Ascending aorta (tissue), 2 donors: ENCODE measurements at regions not wholly inside any gene's neighbourhood (a gene's known extent, or its start where the extent isn't known, plus 50 kb on each side); places are given as distances from the start of the nearest gene placed in this dataset.

Experiments used
- DNase-seq, 2 donors: peaks; one replicate each; pipeline ENCODE4 v3.0.0-alpha.2; 2019; ENCODE audit warnings: low spot score in 2 of 2
- H3K27ac ChIP-seq, 2 donors: fragments of 200-600 bp; sonication (generic); one replicate each; pipeline ENCODE4 v1.5.1; 2016 to 2017; ENCODE audit warnings: mild to moderate bottlenecking in 1 of 2
- H3K27me3 ChIP-seq: fragments of 200-600 bp; sonication (generic); one replicate; pipeline ENCODE4 v1.5.1; 2017
- H3K36me3 ChIP-seq, 2 donors: fragments of 200-600 bp; sonication (generic); one replicate each; pipeline ENCODE4 v1.5.1; 2016
- H3K4me1 ChIP-seq, 2 donors: fragments of 200-600 bp; sonication (generic); one replicate each; pipeline ENCODE4 v1.5.1; 2016 to 2017; ENCODE audit warnings: mild to moderate bottlenecking in 1 of 2
- H3K4me3 ChIP-seq, 2 donors: fragments of 200-600 bp; sonication (generic); one replicate each; pipeline ENCODE4 v1.5.1; 2016 to 2017; ENCODE audit warnings: mild to moderate bottlenecking in 1 of 2
- H3K9me3 ChIP-seq, 2 donors: fragments of 200-600 bp; sonication (generic); one replicate each; pipeline ENCODE4 v1.5.1; 2016
- CTCF ChIP-seq, 3 experiments: fragments of 200-600 bp in 2 of 3; fragments of 450-650 bp in 1 of 3; sonication (generic) in 2 of 3; IDR thresholded peaks; one replicate each; pipeline ENCODE4 v1.5.1; 2016 to 2019; ENCODE audit warnings: antibody characterized with exemption in 3 of 3, mild to moderate bottlenecking in 1 of 3, moderate library complexity in 1 of 3
- intact Hi-C: fragments of 100-400 bp; cut with DNase I; formaldehyde crosslinking; loops from one replicate; pipeline ENCODE4 v1.15.1; 2023

DNA sequence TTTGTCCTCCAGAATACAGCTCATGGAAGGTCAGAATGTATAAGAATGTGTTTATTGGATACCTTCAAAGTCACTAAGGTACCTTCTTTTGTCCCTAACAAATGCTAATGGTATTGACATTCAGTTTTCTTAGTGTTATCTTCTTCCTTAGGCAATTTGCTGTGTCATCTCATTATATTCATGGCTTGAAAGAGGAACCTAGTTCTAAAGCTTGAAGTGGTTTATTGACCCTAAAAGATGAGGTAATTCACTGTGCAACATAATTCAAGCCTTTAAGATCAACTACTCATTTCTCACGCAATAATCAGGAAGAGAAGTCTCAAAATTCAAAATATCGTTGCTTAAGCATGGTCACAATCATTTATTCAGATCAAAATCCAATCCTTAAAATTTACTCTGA is 342.7 kb upstream of the RIOK2 start:
- Histone ChIP-seq H3K36me3 (no peaks in the 10 kb centered on the region), H3K4me3 (no peak overlapping the region), H3K27me3 (no peaks in the 10 kb centered on the region), H3K27ac (no peak overlapping the region), H3K9me3 (no peaks in the 10 kb centered on the region), H3K4me1 (no peaks in the 10 kb centered on the region)
- intact Hi-C loops: no loop called here
- no peak for DNase-seq
- TF ChIP-seq CTCF (IDR thresholded peaks at IDR 0.05): no peak

DNA sequence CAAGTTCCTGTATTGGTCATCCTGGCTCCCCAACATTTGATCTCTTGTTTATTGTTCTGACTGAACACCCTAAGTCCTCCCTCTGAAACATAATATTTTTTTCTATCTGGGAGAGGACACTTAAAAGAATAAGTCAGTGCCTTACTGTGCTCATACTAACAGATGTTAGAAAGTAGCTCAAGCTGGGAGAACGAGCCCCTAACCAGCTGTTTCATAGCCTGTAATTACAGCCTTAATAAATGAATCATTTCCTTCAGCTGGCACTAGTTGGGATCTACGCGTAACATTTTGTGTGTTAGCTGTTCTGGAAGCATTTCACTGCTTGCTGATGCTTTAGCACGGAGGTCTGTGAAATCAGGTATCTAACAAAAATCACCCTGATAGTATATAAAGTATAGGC is 345.9 kb upstream of the RIOK2 start:
- H3K4me1 ChIP-seq: no peaks in the 10 kb centered on the region
- intact Hi-C loops: no loop called here
- TF ChIP-seq CTCF (IDR thresholded peaks at IDR 0.05): no peak
- no peaks in the 10 kb centered on the region for H3K36me3 ChIP-seq
- no peaks in the 10 kb centered on the region for H3K27me3 ChIP-seq
- no peak for DNase-seq
- no peak overlapping the region for H3K27ac ChIP-seq
- H3K4me3 ChIP-seq: no peak overlapping the region
- no peaks in the 10 kb centered on the region for H3K9me3 ChIP-seq

DNA sequence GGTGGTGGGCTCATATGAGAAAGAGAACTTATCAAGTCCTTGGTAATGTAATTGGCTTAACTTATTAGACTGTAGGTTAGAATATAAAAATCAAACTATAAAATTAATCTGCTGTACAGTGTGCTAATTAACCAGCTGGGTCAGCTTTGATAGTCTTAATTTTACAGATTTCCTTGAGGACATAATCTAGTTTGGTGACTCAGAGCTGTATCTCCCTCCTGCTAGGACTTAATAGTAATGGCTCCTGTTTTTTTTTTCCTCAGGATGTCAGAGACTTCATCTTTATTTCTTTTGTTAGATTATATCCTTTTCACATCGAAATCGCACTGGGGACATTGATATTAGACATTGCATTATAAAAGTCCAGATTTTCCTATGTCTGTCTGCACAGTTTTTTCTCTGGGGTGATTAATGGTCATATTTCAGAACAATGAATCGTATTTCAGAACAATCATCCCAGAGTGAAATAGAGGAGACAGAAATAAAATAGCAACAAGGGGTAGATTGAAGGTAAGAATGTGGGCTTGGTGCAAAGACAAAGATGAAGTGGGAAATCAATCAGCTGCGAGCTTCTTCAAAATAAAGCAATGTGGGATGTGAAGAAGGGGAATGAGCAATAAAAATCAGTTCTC is 346.4 kb upstream of the RIOK2 start:
- Histone ChIP-seq H3K27me3 (no peaks in the 10 kb centered on the region), H3K4me3 (no peak overlapping the region), H3K4me1 (no peaks in the 10 kb centered on the region), H3K27ac (no peak overlapping the region), H3K36me3 (no peaks in the 10 kb centered on the region), H3K9me3 (no peaks in the 10 kb centered on the region)
- intact Hi-C loops: no loop called here
- TF ChIP-seq CTCF (IDR thresholded peaks at IDR 0.05): no peak
- DNase-seq: no peak

- no peak for TF ChIP-seq CTCF (IDR thresholded peaks at IDR 0.05)
- intact Hi-C loops: loop anchor here (10.0 kb wide), 1 partner anchor 237 kb away; no protein-coding TSS in a partner anchor
- H3K4me3 ChIP-seq: no peak overlapping the region
These were observed 348.5 kb upstream of the RIOK2 start for GRCh38 chr5:97531549-97531948.

GRCh38 chr5:97534166-97534565 is 351.1 kb upstream of the RIOK2 start:
- H3K4me1 ChIP-seq: no peaks in the 10 kb centered on the region
- no peaks in the 10 kb centered on the region for H3K9me3 ChIP-seq
- TF ChIP-seq CTCF (IDR thresholded peaks at IDR 0.05): peak; percentile 35 to 49 (median 38)
- H3K27me3 ChIP-seq: no peaks in the 10 kb centered on the region
- DNase-seq: no peak
- H3K27ac ChIP-seq: no peak overlapping the region
- intact Hi-C loops: loop anchor here (2.0 to 10.0 kb wide), 2 partner anchors 239 to 303 kb away; no protein-coding TSS in a partner anchor
- no peaks in the 10 kb centered on the region for H3K36me3 ChIP-seq
- H3K4me3 ChIP-seq: no peak overlapping the region

More at GRCh38 chr5:97531549-97531948, 348.5 kb upstream of the RIOK2 start:
- DNase-seq: no peak
- H3K9me3 ChIP-seq: no peaks in the 10 kb centered on the region
- no peaks in the 10 kb centered on the region for H3K4me1 ChIP-seq
- no peak overlapping the region for H3K27ac ChIP-seq
- no peaks in the 10 kb centered on the region for H3K36me3 ChIP-seq
- H3K27me3 ChIP-seq: no peaks in the 10 kb centered on the region
